ENCODE measurements at regions not wholly inside any gene's neighbourhood (a gene's known extent, or its start where the extent isn't known, plus 50 kb on each side); places are given as distances from the start of the nearest gene placed in this dataset.

- Histone ChIP-seq H3K27me3 (no peaks in the 10 kb centered on the region), H3K36me3 (ENCODE audit: low read depth, missing control alignments) (no peaks in the 10 kb centered on the region), H3K27ac (no peak overlapping the region), H3K4me1 (no peaks in the 10 kb centered on the region), H3K9me3 (no peaks in the 10 kb centered on the region), H3K4me3 (no peak overlapping the region)
- intact Hi-C loops (cut with DNase I; ENCODE audit: low total_unique reads), result no loop called here
- TF ChIP-seq POLR2A (IDR thresholded peaks at IDR 0.05), result no peak
- TF ChIP-seq, protein P1, sequence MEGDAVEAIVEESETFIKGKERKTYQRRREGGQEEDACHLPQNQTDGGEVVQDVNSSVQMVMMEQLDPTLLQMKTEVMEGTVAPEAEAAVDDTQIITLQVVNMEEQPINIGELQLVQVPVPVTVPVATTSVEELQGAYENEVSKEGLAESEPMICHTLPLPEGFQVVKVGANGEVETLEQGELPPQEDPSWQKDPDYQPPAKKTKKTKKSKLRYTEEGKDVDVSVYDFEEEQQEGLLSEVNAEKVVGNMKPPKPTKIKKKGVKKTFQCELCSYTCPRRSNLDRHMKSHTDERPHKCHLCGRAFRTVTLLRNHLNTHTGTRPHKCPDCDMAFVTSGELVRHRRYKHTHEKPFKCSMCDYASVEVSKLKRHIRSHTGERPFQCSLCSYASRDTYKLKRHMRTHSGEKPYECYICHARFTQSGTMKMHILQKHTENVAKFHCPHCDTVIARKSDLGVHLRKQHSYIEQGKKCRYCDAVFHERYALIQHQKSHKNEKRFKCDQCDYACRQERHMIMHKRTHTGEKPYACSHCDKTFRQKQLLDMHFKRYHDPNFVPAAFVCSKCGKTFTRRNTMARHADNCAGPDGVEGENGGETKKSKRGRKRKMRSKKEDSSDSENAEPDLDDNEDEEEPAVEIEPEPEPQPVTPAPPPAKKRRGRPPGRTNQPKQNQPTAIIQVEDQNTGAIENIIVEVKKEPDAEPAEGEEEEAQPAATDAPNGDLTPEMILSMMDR (IDR thresholded peaks at IDR 0.05), result no peak
- DNase-seq, result no peak
- WGBS, 2 donors, result 67 to 71% methylated on average over 5 of the region's 5 CpGs
Measured at GRCh38 chr5:133783481-133783880, 171.1 kb upstream of the FSTL4 start.

GRCh38 chr5:133782736-133783135 is 170.4 kb upstream of the FSTL4 start:
- Histone ChIP-seq H3K4me1 (no peaks in the 10 kb centered on the region), H3K27ac (no peak overlapping the region), H3K9me3 (no peaks in the 10 kb centered on the region), H3K4me3 (no peak overlapping the region), H3K27me3 (no peaks in the 10 kb centered on the region), H3K36me3 (ENCODE audit: low read depth, missing control alignments) (no peaks in the 10 kb centered on the region)
- TF ChIP-seq POLR2A (IDR thresholded peaks at IDR 0.05), result no peak
- TF ChIP-seq, protein P1 (IDR thresholded peaks at IDR 0.05), result no peak
- WGBS, 2 donors, result 89 to 91% methylated on average over 5 of the region's 5 CpGs
- DNase-seq, result no peak
- intact Hi-C loops (cut with DNase I; ENCODE audit: low total_unique reads), result no loop called here

- 77 to 87% methylated on average over 4 of the region's 4 CpGs for WGBS, 2 donors
- H3K4me3 ChIP-seq, result no peak overlapping the region
- no peaks in the 10 kb centered on the region for H3K4me1 ChIP-seq
- no peaks in the 10 kb centered on the region for H3K36me3 ChIP-seq (ENCODE audit: low read depth, missing control alignments)
- no peak for DNase-seq
- H3K27me3 ChIP-seq, result no peaks in the 10 kb centered on the region
- no peaks in the 10 kb centered on the region for H3K9me3 ChIP-seq
- TF ChIP-seq POLR2A (IDR thresholded peaks at IDR 0.05), result no peak
- TF ChIP-seq, protein P1 (IDR thresholded peaks at IDR 0.05), result no peak
- no peak overlapping the region for H3K27ac ChIP-seq
- intact Hi-C loops (cut with DNase I; ENCODE audit: low total_unique reads), result no loop called here
Measured at GRCh38 chr5:133781436-133782225, 169.3 kb upstream of the FSTL4 start.

DNA sequence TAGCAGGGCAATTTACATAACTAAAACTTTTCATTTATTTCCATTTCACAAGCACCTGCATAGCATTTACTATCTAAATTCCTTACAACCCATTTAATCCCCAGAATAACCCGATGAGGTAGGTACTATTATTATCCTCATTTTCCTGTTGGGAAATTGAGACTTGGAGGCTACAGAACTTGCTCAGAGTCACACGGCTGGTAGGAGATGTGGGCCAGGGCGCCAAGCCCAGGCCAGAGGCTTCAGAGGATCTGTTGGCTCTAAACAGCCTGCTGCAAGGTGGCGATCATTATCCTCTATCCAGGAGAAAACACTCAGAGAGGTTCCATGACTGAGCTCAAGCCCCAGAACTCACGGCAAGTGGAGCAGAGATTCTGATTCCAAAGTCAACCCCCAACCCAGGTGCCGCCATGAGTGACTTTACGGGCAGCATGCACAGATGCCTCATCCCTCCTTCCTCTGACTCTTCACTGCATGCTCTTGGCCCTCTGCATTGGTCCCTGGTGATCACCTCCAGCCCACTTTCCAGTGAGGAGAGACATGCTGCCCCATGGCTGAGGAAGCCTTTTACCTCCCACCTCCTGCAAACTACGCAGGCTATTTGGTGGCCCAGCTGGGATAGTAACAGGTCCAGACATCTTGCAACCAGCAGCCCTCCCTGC is 168.4 kb upstream of the FSTL4 start:
- Histone ChIP-seq H3K27ac (no peak overlapping the region), H3K4me3 (no peak overlapping the region), H3K36me3 (ENCODE audit: low read depth, missing control alignments) (no peaks in the 10 kb centered on the region), H3K4me1 (no peaks in the 10 kb centered on the region), H3K27me3 (no peaks in the 10 kb centered on the region), H3K9me3 (no peaks in the 10 kb centered on the region)
- DNase-seq, result no peak
- intact Hi-C loops (cut with DNase I; ENCODE audit: low total_unique reads), result no loop called here
- TF ChIP-seq, protein P1 (IDR thresholded peaks at IDR 0.05), result no peak
- no peak for TF ChIP-seq POLR2A (IDR thresholded peaks at IDR 0.05)
- 93 to 100% methylated on average over 8 of the region's 8 CpGs for WGBS, 2 donors

All from testis (tissue), 2 donors.